ENCODE measurements at regions not wholly inside any gene's neighbourhood (a gene's known extent, or its start where the extent isn't known, plus 50 kb on each side); places are given as distances from the start of the nearest gene placed in this dataset.

DNA sequence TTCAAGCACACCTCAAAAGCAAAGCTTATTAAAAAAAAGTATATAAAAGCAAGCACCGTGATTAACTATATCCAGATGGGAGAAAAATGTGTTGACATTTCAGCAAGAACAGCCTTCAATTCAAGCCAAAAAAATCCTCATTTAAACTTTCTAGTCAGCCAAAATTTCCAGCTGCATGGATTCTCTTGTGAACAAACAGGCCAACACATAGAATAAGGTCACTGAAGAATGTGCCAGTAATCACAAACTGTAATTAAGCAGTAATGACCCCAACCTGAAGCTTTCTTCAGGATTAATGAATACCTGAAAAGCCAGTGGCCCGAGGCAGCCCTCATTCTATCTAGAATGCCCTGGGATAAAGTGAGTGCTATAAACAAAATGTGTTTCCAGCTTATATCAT lies 130.7 kb upstream of the KCNMB2 start:
- DNase-seq (ENCODE audit: low spot score in 2 of 2) = no peak
- intact Hi-C loops (cut with DNase I; ENCODE audit: low total_unique reads) = no loop called here
- Histone ChIP-seq H3K9me3 (no peaks in the 10 kb centered on the region), H3K4me3 (no peak overlapping the region), H3K36me3 (no peaks in the 10 kb centered on the region), H3K4me1 (no peaks in the 10 kb centered on the region), H3K27ac (no peak overlapping the region), H3K27me3 (no peaks in the 10 kb centered on the region)
- TF ChIP-seq POLR2A (IDR thresholded peaks at IDR 0.05) = no peak
- no peak for TF ChIP-seq POLR2AphosphoS5 (IDR thresholded peaks at IDR 0.05)
- TF ChIP-seq, protein P1, sequence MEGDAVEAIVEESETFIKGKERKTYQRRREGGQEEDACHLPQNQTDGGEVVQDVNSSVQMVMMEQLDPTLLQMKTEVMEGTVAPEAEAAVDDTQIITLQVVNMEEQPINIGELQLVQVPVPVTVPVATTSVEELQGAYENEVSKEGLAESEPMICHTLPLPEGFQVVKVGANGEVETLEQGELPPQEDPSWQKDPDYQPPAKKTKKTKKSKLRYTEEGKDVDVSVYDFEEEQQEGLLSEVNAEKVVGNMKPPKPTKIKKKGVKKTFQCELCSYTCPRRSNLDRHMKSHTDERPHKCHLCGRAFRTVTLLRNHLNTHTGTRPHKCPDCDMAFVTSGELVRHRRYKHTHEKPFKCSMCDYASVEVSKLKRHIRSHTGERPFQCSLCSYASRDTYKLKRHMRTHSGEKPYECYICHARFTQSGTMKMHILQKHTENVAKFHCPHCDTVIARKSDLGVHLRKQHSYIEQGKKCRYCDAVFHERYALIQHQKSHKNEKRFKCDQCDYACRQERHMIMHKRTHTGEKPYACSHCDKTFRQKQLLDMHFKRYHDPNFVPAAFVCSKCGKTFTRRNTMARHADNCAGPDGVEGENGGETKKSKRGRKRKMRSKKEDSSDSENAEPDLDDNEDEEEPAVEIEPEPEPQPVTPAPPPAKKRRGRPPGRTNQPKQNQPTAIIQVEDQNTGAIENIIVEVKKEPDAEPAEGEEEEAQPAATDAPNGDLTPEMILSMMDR (IDR thresholded peaks at IDR 0.05) = no peak

DNA sequence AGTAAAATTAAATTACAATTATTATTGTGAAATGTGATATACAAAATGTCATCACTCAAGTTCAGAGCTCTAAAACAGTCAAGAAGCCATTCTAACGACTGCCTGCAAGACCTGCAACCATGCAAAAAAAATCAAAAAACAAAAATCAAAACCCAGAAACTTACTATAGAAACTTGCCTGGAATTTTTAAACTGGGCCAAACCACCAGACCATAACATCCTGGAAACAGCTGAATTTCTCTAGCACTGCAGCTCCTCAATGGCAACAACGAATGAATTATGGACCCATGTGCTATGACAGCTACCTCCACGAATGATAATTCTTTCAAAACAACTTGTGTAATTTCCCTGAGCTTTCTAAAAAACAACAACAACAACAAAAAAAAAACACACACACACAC lies 130.0 kb upstream of the KCNMB2 start:
- Histone ChIP-seq H3K36me3 (no peaks in the 10 kb centered on the region), H3K9me3 (no peaks in the 10 kb centered on the region), H3K27me3 (no peaks in the 10 kb centered on the region), H3K4me3 (no peak overlapping the region), H3K27ac (no peak overlapping the region), H3K4me1 (no peaks in the 10 kb centered on the region)
- TF ChIP-seq POLR2A (IDR thresholded peaks at IDR 0.05) (no peak), POLR2AphosphoS5 (IDR thresholded peaks at IDR 0.05) (no peak)
- TF ChIP-seq, protein P1 (IDR thresholded peaks at IDR 0.05) = no peak
- intact Hi-C loops (cut with DNase I; ENCODE audit: low total_unique reads) = no loop called here
- DNase-seq (ENCODE audit: low spot score in 2 of 2) = no peak

DNA sequence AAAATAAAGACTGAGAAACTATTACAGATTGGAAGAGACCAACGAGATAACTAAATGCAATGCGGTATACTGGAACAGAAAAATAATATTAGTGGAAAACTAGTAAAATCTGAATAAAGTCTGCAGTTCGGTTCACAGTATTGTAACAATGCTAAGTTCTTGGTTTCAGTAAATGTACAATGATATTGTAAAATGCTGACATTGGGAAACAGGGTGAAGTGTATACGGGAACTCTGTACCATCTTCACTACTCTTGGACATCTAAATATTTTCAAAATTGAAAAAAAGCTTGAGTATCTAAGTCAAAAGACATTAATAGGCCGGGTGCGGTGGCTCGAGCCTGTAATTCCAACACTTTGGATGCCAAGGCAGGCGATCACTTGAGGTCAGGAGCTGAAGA lies 120.9 kb upstream of the KCNMB2 start:
- no peaks in the 10 kb centered on the region for H3K27me3 ChIP-seq
- H3K9me3 ChIP-seq = no peaks in the 10 kb centered on the region
- H3K4me1 ChIP-seq = no peaks in the 10 kb centered on the region
- no peak overlapping the region for H3K27ac ChIP-seq
- DNase-seq (ENCODE audit: low spot score in 2 of 2) = no peak
- TF ChIP-seq, protein P1 (IDR thresholded peaks at IDR 0.05) = no peak
- TF ChIP-seq POLR2AphosphoS5 (IDR thresholded peaks at IDR 0.05) = no peak
- H3K4me3 ChIP-seq = no peak overlapping the region
- intact Hi-C loops (cut with DNase I; ENCODE audit: low total_unique reads) = no loop called here
- no peaks in the 10 kb centered on the region for H3K36me3 ChIP-seq

DNA sequence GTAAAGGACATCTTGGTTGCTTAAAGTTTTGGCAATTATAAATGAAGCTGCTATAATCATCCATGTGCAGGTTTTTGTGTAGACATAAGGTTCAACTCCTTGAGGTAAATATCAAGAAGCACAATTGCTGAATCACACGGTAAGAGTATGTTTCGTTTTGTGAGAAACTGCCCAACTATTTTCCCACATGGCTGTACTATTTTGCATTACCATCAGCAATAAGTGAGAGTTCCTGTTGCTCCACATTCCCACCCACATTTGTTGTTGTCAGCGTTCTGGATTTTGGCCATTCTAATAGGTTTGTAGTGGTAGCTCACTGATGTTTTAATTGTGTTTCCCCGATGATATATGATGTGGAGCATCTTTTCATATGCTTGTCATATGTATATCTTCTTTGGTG lies 118.5 kb upstream of the KCNMB2 start:
- no peaks in the 10 kb centered on the region for H3K9me3 ChIP-seq
- H3K4me3 ChIP-seq = no peak overlapping the region
- no peak overlapping the region for H3K27ac ChIP-seq
- no peak for TF ChIP-seq POLR2AphosphoS5 (IDR thresholded peaks at IDR 0.05)
- TF ChIP-seq, protein P1 (IDR thresholded peaks at IDR 0.05) = no peak
- TF ChIP-seq POLR2A (IDR thresholded peaks at IDR 0.05) = no peak
- DNase-seq (ENCODE audit: low spot score in 2 of 2) = no peak
- intact Hi-C loops (cut with DNase I; ENCODE audit: low total_unique reads) = no loop called here
- H3K36me3 ChIP-seq = no peaks in the 10 kb centered on the region
- H3K27me3 ChIP-seq = no peaks in the 10 kb centered on the region
- H3K4me1 ChIP-seq = no peaks in the 10 kb centered on the region

DNA sequence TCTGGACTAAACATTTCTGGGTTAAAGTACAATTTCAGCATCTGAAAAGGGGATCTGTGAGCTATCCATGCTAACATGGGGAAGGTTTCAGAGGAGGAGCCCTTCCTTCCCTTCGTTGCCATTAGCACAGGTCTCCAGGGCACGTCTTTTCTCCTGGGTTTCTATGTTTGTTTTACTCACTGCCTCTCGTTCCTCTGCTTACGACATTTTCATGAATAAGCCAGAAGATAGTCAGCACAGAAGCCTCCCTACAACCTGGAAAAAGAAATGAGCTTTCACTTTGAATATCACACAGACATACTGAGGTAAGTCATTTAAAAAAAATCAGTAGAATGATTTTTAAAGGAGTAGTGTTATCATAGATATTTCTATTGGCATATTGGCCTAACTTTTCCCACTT lies 117.2 kb upstream of the KCNMB2 start:
- TF ChIP-seq, protein P1 (IDR thresholded peaks at IDR 0.05) = no peak
- no peak for TF ChIP-seq POLR2A (IDR thresholded peaks at IDR 0.05)
- TF ChIP-seq POLR2AphosphoS5 (IDR thresholded peaks at IDR 0.05) = no peak
- H3K27me3 ChIP-seq = no peaks in the 10 kb centered on the region
- DNase-seq (ENCODE audit: low spot score in 2 of 2) = no peak
- no peak overlapping the region for H3K4me3 ChIP-seq
- no peak overlapping the region for H3K27ac ChIP-seq
- no peaks in the 10 kb centered on the region for H3K4me1 ChIP-seq
- intact Hi-C loops (cut with DNase I; ENCODE audit: low total_unique reads) = no loop called here
- H3K9me3 ChIP-seq = no peaks in the 10 kb centered on the region
- H3K36me3 ChIP-seq = no peaks in the 10 kb centered on the region

Data from breast epithelium (tissue), 4 donors.